ENCODE measurements at regions not wholly inside any gene's neighbourhood (a gene's known extent, or its start where the extent isn't known, plus 50 kb on each side); places are given as distances from the start of the nearest gene placed in this dataset.
A peak's percentile ranks its signal among the peaks of the same experiment; 100 is the strongest.

GRCh38 chr4:111814961-111815360 is 330.3 kb upstream of the FAM241A start:
- no peak for DNase-seq

DNA sequence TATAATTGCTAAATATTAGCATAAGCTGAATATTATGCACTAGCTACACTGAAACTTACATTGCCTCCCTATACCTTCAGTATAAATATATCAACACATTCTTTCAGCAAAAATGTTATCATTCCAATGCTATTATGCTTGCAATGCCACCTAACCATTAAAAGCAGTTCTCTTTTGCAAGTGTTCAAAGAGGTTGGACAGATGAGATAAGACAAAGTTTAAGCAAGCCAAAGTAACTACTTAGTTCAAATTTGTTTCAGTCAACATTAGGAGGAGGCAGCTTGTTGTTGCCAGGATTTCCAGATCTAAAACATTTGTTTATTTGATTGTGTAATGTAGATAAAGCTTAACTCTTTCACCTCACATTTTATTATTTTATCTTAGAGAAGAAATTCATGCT is 323.9 kb upstream of the FAM241A start:
- DNase-seq, result no peak

GRCh38 chr4:111836601-111837000 is 308.7 kb upstream of the FAM241A start:
- no peak for DNase-seq

- no peak for DNase-seq
These were observed 307.5 kb upstream of the FAM241A start for GRCh38 chr4:111837761-111838160.

DNA sequence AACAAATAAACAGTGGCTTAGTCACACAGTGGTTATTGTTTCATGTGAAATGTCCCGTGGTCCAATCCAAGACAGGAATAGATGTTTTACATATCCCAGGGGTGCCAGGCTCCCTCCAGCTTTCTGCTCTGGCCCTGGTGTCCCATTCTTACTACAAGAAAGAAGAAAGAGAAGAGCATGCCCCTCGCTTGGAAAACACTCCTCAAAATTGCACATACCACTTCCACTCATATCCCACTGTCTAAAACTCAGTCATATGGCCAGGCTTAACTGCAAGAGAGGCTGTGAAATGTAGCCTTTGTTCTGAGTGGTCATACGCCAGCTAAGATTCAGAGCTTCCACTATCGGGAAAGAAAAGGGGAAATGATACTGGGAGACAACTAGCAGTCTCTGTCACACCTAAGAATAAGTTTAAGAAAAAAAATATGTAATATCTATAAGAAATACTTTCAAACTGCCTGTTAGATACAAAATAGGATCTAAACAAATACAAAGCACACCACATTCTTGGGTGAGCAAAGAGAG is 306.8 kb upstream of the FAM241A start:
- DNase-seq, result no peak

- no peak for DNase-seq
These were observed 306.1 kb upstream of the FAM241A start for GRCh38 chr4:111839141-111839540.

DNA sequence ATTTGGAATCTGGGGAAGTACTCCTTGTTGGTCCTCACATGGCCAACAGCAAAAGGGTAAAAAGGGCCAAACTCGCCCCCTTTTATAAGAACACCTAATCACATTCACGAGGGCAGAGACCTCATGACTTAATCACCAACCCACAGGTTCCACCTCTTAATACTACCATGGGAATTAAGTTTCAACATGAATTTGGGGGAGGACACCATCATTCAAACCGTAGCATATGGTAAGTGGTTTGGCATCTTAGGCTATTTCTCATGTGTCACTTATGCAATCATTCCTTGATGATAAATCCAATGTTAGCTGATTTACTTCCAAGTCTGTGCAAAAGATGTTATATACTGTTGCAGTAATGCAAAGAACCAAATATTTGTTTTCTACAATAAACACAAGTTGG is 302.9 kb upstream of the FAM241A start:
- DNase-seq, result no peak

GRCh38 chr4:111847296-111848008 is 297.8 kb upstream of the FAM241A start:
- no peak for DNase-seq

GRCh38 chr4:111849746-111850284 is 295.4 kb upstream of the FAM241A start:
- DNase-seq, result no peak

DNA sequence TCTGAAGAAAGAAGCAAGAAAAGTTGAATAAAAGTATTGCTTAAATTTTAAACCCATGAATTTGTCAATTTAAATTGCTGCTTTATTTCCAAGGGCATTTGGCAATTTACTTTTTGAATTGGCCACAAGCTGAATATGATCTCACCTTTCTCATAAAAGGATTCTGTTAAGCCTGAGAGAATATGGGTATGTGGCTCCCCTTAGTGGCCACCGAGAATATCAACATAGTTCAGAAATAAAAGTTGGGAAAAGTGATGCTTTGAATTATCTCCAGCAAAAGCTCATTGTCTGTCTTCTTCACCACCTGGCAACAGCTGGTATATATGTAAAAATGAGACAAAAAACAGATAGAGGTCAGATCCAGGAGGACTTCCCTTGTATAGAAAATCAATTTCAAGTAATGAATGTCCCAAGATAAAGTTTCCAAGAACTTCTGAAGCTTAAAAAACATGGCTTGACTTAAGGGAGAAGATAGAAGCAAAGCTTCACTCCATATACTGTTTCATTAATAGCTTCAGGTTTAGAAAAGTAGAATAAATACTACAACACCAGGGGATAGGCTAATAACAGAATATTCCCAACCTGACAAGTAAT is 290.7 kb upstream of the FAM241A start:
- peak in 1 of 5 donors; percentile 1 for DNase-seq

GRCh38 chr4:111855308-111855707 is 289.9 kb upstream of the FAM241A start:
- no peak for DNase-seq

DNA sequence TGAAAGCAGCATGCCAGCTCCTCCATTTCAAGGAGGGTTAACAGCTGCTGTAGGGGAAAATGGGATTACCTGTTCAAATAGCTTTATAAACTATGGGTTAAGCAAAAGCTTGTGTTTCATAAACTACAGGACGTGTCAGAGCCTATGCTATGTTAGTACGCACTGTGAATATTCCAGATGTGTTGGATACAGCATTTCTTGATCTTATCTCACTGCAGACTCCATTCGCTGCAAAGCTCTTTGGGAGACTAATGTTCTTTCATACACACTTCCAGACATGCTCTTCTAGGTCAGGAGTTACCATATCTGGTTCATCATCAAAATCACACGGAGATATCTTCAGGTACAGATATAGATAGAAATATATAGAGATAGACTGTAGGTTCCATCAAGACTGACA is 281.2 kb upstream of the FAM241A start:
- no peak for DNase-seq

- DNase-seq, result no peak
These were observed 275.9 kb upstream of the FAM241A start for GRCh38 chr4:111869339-111869738.

DNA sequence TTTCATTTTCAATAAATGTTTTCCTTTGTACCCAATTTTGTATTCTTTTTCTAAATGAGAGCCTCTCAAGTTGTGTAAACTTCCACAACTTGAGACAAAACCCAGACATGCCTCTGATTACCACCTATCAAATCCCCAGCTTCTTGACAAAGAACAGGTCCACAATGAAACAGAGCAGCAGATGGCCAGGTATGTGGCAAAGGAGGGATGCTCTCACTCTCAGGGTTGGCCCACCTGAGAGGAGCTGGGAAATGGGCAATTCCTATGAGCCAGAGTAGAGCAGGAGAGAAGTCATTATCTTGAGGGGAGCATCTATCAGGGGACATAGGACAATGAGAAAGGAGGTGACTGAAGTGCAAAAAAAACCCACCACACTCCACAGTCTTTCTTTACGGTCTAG is 273.5 kb upstream of the FAM241A start:
- DNase-seq, result no peak

DNA sequence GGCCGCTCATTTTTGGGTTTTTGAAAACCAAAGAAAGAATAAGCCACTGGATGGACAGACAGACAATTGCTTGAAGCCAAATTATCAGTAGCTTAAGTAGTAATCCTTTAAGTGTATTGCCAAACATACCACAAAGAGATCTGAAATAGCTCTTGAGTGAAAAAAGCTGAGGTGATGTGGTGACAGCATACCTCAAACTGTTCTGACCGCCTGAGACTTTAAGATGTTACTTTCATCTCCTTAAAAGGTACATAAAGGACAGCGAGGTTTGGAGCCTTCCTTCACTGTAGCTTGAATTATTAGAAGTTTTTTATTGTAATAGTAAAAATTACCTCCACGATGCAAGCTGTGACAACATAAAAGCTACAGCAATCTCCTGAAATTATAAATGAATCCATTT is 271.5 kb upstream of the FAM241A start:
- DNase-seq, result no peak

DNA sequence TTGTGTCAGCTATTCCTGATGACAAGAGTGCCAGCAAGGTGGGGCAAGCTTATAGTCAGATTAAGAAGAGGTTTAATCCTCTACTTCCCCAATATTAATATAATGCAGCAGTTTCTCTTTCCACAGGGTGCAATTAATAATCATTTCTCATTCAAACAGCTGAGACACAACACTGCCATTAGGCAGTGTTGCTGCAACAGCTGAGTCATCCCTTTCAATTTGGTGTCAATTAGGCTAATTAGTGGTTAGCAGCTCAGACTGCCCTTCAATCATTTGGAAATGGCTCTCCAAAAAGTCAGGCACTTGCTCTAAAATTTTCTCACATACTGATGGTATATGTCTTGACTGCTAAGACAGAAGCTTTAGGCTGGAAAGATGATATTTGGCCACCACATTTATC is 265.7 kb upstream of the FAM241A start:
- no peak for DNase-seq

DNA sequence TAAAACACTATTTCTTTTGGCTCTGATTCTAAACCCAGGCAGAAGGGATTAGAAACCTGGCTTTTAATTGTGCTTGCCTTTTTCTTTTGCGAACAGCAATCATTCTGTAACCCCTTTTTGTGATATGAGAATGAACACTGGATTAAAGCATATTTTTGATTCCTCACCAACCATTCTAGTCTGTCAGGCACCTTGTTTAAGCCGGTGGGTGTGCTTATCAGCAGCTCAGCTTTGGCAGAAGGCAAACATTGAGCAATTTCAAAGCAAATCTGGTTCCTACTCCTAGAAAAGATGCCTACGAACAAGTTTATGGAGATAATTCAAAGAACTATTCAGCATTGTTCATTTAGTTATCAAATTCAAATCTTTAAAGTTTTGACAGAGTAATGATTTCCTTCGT is 265.1 kb upstream of the FAM241A start:
- DNase-seq, result no peak

GRCh38 chr4:111883557-111883999 is 261.7 kb upstream of the FAM241A start:
- no peak for DNase-seq

GRCh38 chr4:111890412-111890811 is 254.8 kb upstream of the FAM241A start:
- no peak for DNase-seq

DNA sequence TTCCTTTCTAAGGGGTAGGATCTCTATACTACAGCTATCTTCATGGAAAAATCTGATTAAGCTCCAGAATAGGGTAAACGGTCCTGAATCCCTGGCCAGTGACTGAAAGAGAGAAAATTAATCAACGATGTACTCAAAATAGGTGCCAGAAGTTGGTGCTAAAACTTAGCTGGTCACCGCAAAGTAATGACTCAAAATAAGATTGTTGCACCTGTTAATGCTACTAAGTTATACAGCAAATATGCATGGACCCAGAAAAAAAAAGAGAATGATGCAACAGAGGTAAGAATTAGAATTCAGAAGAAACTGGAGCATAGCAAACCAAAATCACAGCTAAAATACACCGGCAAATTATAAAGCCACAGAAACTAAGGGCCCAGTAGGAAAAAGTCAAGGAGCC is 239.7 kb upstream of the FAM241A start:
- no peak for DNase-seq

DNA sequence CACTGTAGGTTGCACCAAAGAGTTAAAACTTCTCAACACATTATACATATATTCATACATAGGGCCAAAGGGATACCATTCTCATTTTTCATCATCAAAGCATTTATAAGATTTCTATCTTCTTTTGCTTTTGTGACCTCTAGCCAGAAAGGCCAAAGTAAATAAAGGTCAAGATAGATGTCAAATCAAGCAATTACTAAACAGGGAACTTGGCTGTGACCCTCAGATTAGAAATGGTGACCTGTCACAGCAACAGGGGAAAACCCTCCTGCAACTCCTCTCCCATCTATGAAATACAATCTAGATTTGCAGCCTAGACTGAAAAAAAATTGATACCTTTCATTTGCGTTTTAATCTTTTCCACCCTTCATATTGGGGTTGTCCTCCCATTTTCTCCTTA is 225.6 kb upstream of the FAM241A start:
- DNase-seq, result no peak

DNA sequence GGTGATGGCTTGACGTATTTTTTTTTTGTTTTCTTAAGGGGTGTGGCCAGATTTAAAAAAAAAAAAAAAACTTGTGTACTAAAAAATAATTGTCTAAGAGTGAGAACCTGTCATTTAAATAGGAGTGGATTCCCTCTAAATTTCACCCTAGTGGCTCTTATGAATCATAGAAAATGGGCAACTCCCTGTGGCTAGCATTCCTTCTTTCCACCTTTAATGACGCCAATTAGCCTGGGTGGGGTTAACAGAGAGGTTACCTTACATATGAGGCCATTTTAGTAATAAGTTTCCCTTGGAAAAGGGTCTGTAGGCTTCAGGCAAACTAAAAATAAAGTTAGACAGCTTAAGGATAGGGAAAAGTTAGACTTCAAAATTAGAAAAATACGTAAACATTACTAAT is 223.5 kb upstream of the FAM241A start:
- no peak for DNase-seq

GRCh38 chr4:111923786-111924185 is 221.5 kb upstream of the FAM241A start:
- no peak for DNase-seq

- no peak for DNase-seq
These were observed 220.6 kb upstream of the FAM241A start for GRCh38 chr4:111924696-111925095.
